NCI-H226 (cell line): ENCODE measurements at regions not wholly inside any gene's neighbourhood (a gene's known extent, or its start where the extent isn't known, plus 50 kb on each side); places are given as distances from the start of the nearest gene placed in this dataset.

ENCODE experiments used
- DNase-seq: peaks from one replicate; pipeline ENCODE4 v3.0.0-alpha.2; 2015

GRCh38 chr4:159445692-159446091, 342.8 kb downstream of the RAPGEF2 start:
- DNase-seq, result no peak

GRCh38 chr4:159446266-159446976, 343.5 kb downstream of the RAPGEF2 start:
- peak; percentile 51 for DNase-seq

- DNase-seq, result no peak
Observed at GRCh38 chr4:159447296-159447695, 344.4 kb downstream of the RAPGEF2 start.

GRCh38 chr4:159451006-159451405, 348.1 kb downstream of the RAPGEF2 start:
- DNase-seq, result peak; percentile 16

GRCh38 chr4:159455675-159456237, 352.9 kb downstream of the RAPGEF2 start:
- DNase-seq, result no peak

- no peak for DNase-seq
Observed at GRCh38 chr4:159460371-159460770, 357.5 kb downstream of the RAPGEF2 start.

GRCh38 chr4:159463235-159463634, 360.4 kb downstream of the RAPGEF2 start:
- DNase-seq, result no peak

GRCh38 chr4:159464302-159464701, 361.4 kb downstream of the RAPGEF2 start:
- no peak for DNase-seq

- DNase-seq, result no peak
Observed at GRCh38 chr4:159476886-159477285, 374.0 kb downstream of the RAPGEF2 start.

GRCh38 chr4:159480826-159481225, 377.9 kb downstream of the RAPGEF2 start:
- no peak for DNase-seq

GRCh38 chr4:159481936-159482335, 379.1 kb downstream of the RAPGEF2 start:
- DNase-seq, result no peak

- no peak for DNase-seq
Observed at GRCh38 chr4:159483110-159483781, 380.4 kb downstream of the RAPGEF2 start.

GRCh38 chr4:159483782-159484741, 381.2 kb downstream of the RAPGEF2 start:
- peak; percentile 24 for DNase-seq

GRCh38 chr4:159484864-159485263, 382.0 kb downstream of the RAPGEF2 start:
- peak; percentile 51 for DNase-seq

GRCh38 chr4:159487284-159487747, 384.4 kb downstream of the RAPGEF2 start:
- DNase-seq, result no peak

- no peak for DNase-seq
Observed at GRCh38 chr4:159489646-159490045, 386.8 kb downstream of the RAPGEF2 start.

- DNase-seq, result no peak
Observed at GRCh38 chr4:159495515-159496236, 392.8 kb downstream of the RAPGEF2 start.

GRCh38 chr4:159496248-159496647, 393.4 kb downstream of the RAPGEF2 start:
- no peak for DNase-seq

- DNase-seq, result no peak
Observed at GRCh38 chr4:159497936-159498335, 395.1 kb downstream of the RAPGEF2 start.

GRCh38 chr4:159498446-159499115, 395.7 kb downstream of the RAPGEF2 start:
- no peak for DNase-seq

GRCh38 chr4:159500861-159501260, 398.0 kb downstream of the RAPGEF2 start:
- DNase-seq, result no peak
